Upper lobe of right lung (tissue), 1 donor: ENCODE measurements at regions not wholly inside any gene's neighbourhood (a gene's known extent, or its start where the extent isn't known, plus 50 kb on each side); places are given as distances from the start of the nearest gene placed in this dataset.

Source experiments
- ATAC-seq: fragments of 200-7000 bp; cut with Tn5 transposase; one replicate; pipeline ENCODE4 v1.9.1; 2020; ENCODE audit warnings: mild to moderate bottlenecking, moderate library complexity
- DNase-seq: peaks from one replicate; pipeline ENCODE4 v3.0.0-alpha.2; 2020
- H3K27ac ChIP-seq: fragments of 200-600 bp; one replicate; pipeline ENCODE4 v1.8.0; 2022
- H3K27me3 ChIP-seq: fragments of 200-600 bp; one replicate; pipeline ENCODE4 v1.8.0; 2022; ENCODE audit warnings: mild to moderate bottlenecking
- H3K36me3 ChIP-seq: fragments of 200-600 bp; one replicate; pipeline ENCODE4 v1.8.0; 2022
- H3K4me1 ChIP-seq: fragments of 200-600 bp; one replicate; pipeline ENCODE4 v1.8.0; 2022
- H3K4me3 ChIP-seq: fragments of 200-600 bp; one replicate; pipeline ENCODE4 v1.8.0; 2022; ENCODE audit warnings: mild to moderate bottlenecking
- H3K9me3 ChIP-seq: fragments of 200-600 bp; one replicate; pipeline ENCODE4 v1.8.0; 2022
- CTCF ChIP-seq: fragments of 200-600 bp; IDR thresholded peaks from one replicate; pipeline ENCODE4 v1.8.0; 2022; ENCODE audit warnings: antibody characterized with exemption
- intact Hi-C: fragments of 100-400 bp; cut with DNase I; formaldehyde crosslinking; loops from one replicate; pipeline ENCODE4 v1.11.0; 2022
- donor health status: DM: no; HTN: yes; CAD: no; lungs with severe emphysema.

GRCh38 chr4:120319046-120319767, 252.6 kb upstream of the MAD2L1 start:
- Histone ChIP-seq H3K27me3 (no peaks in the 10 kb centered on the region), H3K36me3 (no peaks in the 10 kb centered on the region), H3K9me3 (no peaks in the 10 kb centered on the region), H3K4me3 (no peak overlapping the region), H3K4me1 (no peaks in the 10 kb centered on the region), H3K27ac (no peak overlapping the region)
- ATAC-seq (no peak), DNase-seq (no peak)
- intact Hi-C loops: no loop called here
- TF ChIP-seq CTCF: no peak

DNA sequence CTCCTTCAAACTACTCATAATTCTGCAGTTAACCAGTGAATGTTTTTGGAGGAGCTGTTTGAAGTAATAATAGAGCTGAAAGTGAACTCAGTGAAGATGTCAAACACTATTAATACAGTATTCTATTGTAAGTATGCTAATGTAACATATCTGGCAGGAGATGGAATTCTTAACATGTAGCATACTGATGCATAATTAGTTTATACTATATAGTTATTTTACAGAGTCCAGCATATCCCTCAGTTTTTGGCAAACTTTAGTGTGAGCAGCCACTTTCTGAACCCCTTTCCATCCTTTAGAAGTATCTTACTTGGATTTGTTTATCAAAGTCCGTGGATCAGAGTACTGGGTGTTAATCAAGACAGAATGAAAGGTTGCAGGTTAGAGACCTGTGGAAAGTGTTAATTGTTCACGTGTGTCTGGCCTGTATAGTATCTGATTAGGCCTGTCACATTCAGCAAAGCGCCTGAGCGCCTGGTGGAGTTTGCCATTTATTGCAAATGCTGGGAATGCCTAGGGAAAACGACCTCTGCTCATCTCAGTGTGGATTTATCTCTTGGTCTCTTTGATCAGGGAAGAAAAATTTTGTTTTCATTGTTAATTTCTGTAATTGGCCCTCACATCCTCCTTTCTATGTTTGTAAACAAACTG, 251.7 kb upstream of the MAD2L1 start:
- intact Hi-C loops: no loop called here
- ATAC-seq: no peak
- H3K27me3 ChIP-seq: no peaks in the 10 kb centered on the region

GRCh38 chr4:120317713-120318112, 251.1 kb upstream of the MAD2L1 start:
- no peaks in the 10 kb centered on the region for H3K4me1 ChIP-seq
- DNase-seq: no peak
- TF ChIP-seq CTCF: no peak
- H3K27me3 ChIP-seq: no peaks in the 10 kb centered on the region
- no peak for ATAC-seq
- H3K9me3 ChIP-seq: no peaks in the 10 kb centered on the region
- H3K4me3 ChIP-seq: no peak overlapping the region
- intact Hi-C loops: no loop called here
- H3K36me3 ChIP-seq: no peaks in the 10 kb centered on the region
- no peak overlapping the region for H3K27ac ChIP-seq

More for the DNA sequence above, 251.7 kb upstream of the MAD2L1 start:
- H3K36me3 ChIP-seq: no peaks in the 10 kb centered on the region
- no peak for DNase-seq
- H3K4me1 ChIP-seq: no peaks in the 10 kb centered on the region
- no peaks in the 10 kb centered on the region for H3K9me3 ChIP-seq
- H3K27ac ChIP-seq: no peak overlapping the region
- no peak overlapping the region for H3K4me3 ChIP-seq
- no peak for TF ChIP-seq CTCF

DNA sequence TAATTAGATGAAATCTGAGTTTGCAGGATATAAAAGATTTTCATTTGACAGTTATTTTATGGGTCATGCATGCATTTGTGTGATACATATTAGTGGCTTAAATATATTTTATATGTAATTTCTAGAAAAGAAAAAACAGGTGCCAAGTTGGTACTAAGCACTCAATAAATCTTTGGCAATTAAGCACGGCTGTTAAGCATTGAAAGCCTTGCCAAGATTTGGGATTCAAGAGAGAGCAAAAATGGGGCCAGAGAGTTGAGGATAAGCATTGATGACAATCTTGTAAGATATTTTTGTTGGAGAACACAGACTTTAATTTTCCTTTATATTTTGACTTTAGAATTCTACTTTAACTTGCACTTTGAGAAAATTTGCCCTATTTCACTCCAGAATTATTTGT, 249.8 kb upstream of the MAD2L1 start:
- DNase-seq: no peak
- no peak for ATAC-seq
- no peak overlapping the region for H3K4me3 ChIP-seq
- H3K9me3 ChIP-seq: no peaks in the 10 kb centered on the region
- H3K36me3 ChIP-seq: no peaks in the 10 kb centered on the region
- no peak overlapping the region for H3K27ac ChIP-seq
- intact Hi-C loops: no loop called here
- no peaks in the 10 kb centered on the region for H3K4me1 ChIP-seq
- TF ChIP-seq CTCF: no peak
- H3K27me3 ChIP-seq: no peaks in the 10 kb centered on the region

DNA sequence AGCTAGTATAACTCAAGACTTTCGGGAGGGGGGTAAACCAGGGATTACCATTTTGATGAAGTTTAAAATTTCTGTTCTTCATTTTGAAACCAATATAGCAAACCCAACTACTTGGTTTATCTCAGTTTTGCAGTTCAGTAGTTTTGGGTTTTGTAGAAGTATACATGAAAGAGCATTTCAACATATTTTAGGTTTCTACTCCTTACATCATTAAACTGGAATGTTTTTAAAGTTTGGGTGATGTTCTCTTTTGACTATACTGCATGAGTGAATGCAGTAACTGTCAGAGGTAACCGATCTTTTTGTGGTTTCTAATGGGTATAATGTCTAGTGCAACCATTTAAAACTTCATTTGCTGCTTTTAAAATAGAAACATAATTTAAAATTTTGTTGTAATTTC, 248.3 kb upstream of the MAD2L1 start:
- Histone ChIP-seq H3K27ac (no peak overlapping the region), H3K36me3 (no peaks in the 10 kb centered on the region), H3K4me3 (no peak overlapping the region), H3K4me1 (no peaks in the 10 kb centered on the region), H3K27me3 (no peaks in the 10 kb centered on the region), H3K9me3 (no peaks in the 10 kb centered on the region)
- ATAC-seq: no peak
- DNase-seq: no peak
- intact Hi-C loops: no loop called here
- no peak for TF ChIP-seq CTCF
